K562 (cell line): ENCODE measurements at regions not wholly inside any gene's neighbourhood (a gene's known extent, or its start where the extent isn't known, plus 50 kb on each side); places are given as distances from the start of the nearest gene placed in this dataset.

Source experiments
- ATAC-seq: fragments of 200-7000 bp; cut with Tn5 transposase; 3 replicates; pipeline ENCODE4 v1.9.1; 2020; ENCODE audit warnings: moderate library complexity
- BruUV-seq: library from RNA; stranded (reverse); fragments of 400-500 nt; replicated peaks from 2 replicates; lab custom pipeline; 2021; lab: Mats Ljungman, UMichigan
- CTCF ChIA-PET: fragments of 300-600 bp; formaldehyde crosslinking; extraction: SDS; loops from one replicate; lab custom pipeline; 2021; ENCODE audit warnings: low intra/inter-chr PET ratio; lab: Yijun Ruan, JAX
- POLR2A ChIA-PET: fragments of 300-600, 350-650 bp; sonication (Branson Sonifier 250); formaldehyde crosslinking; extraction: SDS; loops from one replicate; lab custom pipeline; 2021; ENCODE audit warnings: antibody characterized with exemption, inconsistent platforms; lab: Yijun Ruan, JAX
- DNase-seq, 4 experiments: peaks; one replicate each; pipeline versions ENCODE4 v3.0.0 to v3.0.0-alpha.2; 2011 to 2018; ENCODE audit warnings: low spot score in 3 of 4, mixed read lengths in 3 of 4; ENCODE audit errors: extremely low read depth in 1 of 4
- FAIRE-seq: peaks from 2 replicates; lab custom pipeline; 2011; peaks lifted over from hg19 to GRCh38; lab: Jason Lieb, UNC
- H2AFZ ChIP-seq: 2 replicates; pipeline ENCODE4 v1.6.0; 2011; ENCODE audit warnings: low read depth, low read length, control low read depth, inconsistent platforms
- H3K27ac ChIP-seq: fragments of 200-600 bp; 3 replicates; pipeline ENCODE4 v1.8.0; 2011; ENCODE audit warnings: low read depth, mild to moderate bottlenecking, control low read depth, inconsistent platforms, low read length, moderate library complexity, mixed read lengths; ENCODE audit errors: extremely low read depth
- H3K27me3 ChIP-seq, 2 experiments: fragments of 300-600 bp in 1 of 2; 2 replicates in 1 of 2; 3 replicates in 1 of 2; pipeline versions ENCODE4 v1.6.0 to v1.8.0; 2011; ENCODE audit warnings: inconsistent platforms in 2 of 2, low read length in 2 of 2, mild to moderate bottlenecking in 1 of 2, mixed read lengths in 1 of 2, moderate library complexity in 1 of 2; ENCODE audit not compliant: control insufficient read depth in 2 of 2, insufficient read depth in 2 of 2
- H3K36me3 ChIP-seq: fragments of 300-600 bp; 3 replicates; pipeline ENCODE4 v1.8.0; 2011; ENCODE audit warnings: mild to moderate bottlenecking, low read length, inconsistent platforms; ENCODE audit not compliant: control insufficient read depth, insufficient read depth
- H3K4me1 ChIP-seq, 2 experiments: fragments of 200-600 bp in 1 of 2; replicated peaks in 1 of 2; 2 replicates in 1 of 2; 3 replicates in 1 of 2; pipeline versions ENCODE4 v1.5.1 to v1.8.0; 2011; ENCODE audit warnings: inconsistent platforms in 2 of 2, low read length in 2 of 2, mild to moderate bottlenecking in 1 of 2, mixed read lengths in 1 of 2, moderate library complexity in 1 of 2; ENCODE audit not compliant: control insufficient read depth in 2 of 2, insufficient read depth in 2 of 2
- H3K4me2 ChIP-seq: 2 replicates; pipeline ENCODE4 v1.6.1; 2011; ENCODE audit warnings: low read length, control low read depth, inconsistent platforms, mixed read lengths; ENCODE audit not compliant: insufficient read depth
- H3K4me3 ChIP-seq: fragments of 200-600 bp; sonication (generic), shearing (Covaris generic); 2 replicates; pipeline ENCODE4 v1.5.1; 2016; ENCODE audit warnings: control low read depth, inconsistent platforms
- H3K79me2 ChIP-seq: fragments of 200-600 bp; 3 replicates; pipeline ENCODE4 v1.8.0; 2011; ENCODE audit warnings: low read length, inconsistent platforms; ENCODE audit not compliant: control insufficient read depth, insufficient read depth
- H3K9ac ChIP-seq, 2 experiments: 2 replicates each; pipeline versions ENCODE4 v1.6.0 to v1.6.1; 2011; ENCODE audit warnings: low read depth in 2 of 2, low read length in 2 of 2, control low read depth in 1 of 2, inconsistent platforms in 1 of 2, mild to moderate bottlenecking in 1 of 2, mixed read lengths in 1 of 2; ENCODE audit not compliant: insufficient read depth in 1 of 2
- H3K9me1 ChIP-seq: one replicate; pipeline ENCODE4 v1.6.0; 2011; ENCODE audit warnings: inconsistent platforms, mild to moderate bottlenecking, low read length, moderate library complexity; ENCODE audit not compliant: control insufficient read depth, insufficient read depth
- H3K9me3 ChIP-seq: replicated peaks from 2 replicates; pipeline ENCODE4 v1.5.1; 2011; ENCODE audit warnings: low read depth, low read length, inconsistent platforms; ENCODE audit not compliant: control insufficient read depth, insufficient read depth
- H4K20me1 ChIP-seq: replicated peaks from 2 replicates; pipeline ENCODE4 v1.6.1; 2011; ENCODE audit warnings: low read length, inconsistent platforms, mixed read lengths; ENCODE audit not compliant: control insufficient read depth, insufficient read depth
- ELF4 ChIP-seq: fragments of 450-650 bp; formaldehyde crosslinking; IDR thresholded peaks from 2 replicates; pipeline ENCODE4 v1.4.0; 2022; ENCODE audit warnings: missing genetic modification characterization
- MNT ChIP-seq, 2 experiments: fragments of 450-650 bp; conservative IDR thresholded peaks; 2 replicates each; pipeline ENCODE4 v1.6.1; 2017; ENCODE audit warnings: mild to moderate bottlenecking in 2 of 2, moderate library complexity in 2 of 2
- NCOA6 ChIP-seq: fragments of 450-650 bp; IDR thresholded peaks from 2 replicates; pipeline ENCODE4 v1.6.1; 2017; ENCODE audit warnings: mild to moderate bottlenecking
- PCBP2 ChIP-seq: fragments of 200-400 bp; formaldehyde crosslinking; IDR thresholded peaks from 2 replicates; pipeline ENCODE4 v1.6.1; 2018; ENCODE audit warnings: low read length, low read depth, mild to moderate bottlenecking, moderate library complexity; ENCODE audit not compliant: poor library complexity, severe bottlenecking
- PHTF2 ChIP-seq: fragments of 250-450 bp; sonication (Bioruptor Pico); IDR thresholded peaks from 2 replicates; pipeline ENCODE4 v1.5.0; 2021; ENCODE audit warnings: mild to moderate bottlenecking
- SIN3A ChIP-seq, 2 experiments: fragments of 150-350 bp in 1 of 2; IDR thresholded peaks; 2 replicates each; pipeline ENCODE4 v1.6.1; 2011 to 2016; ENCODE audit warnings: borderline replicate concordance in 2 of 2, low read depth in 2 of 2, low read length in 2 of 2, mild to moderate bottlenecking in 2 of 2, moderate library complexity in 2 of 2; ENCODE audit not compliant: control insufficient read depth in 1 of 2
- TEAD1 ChIP-seq, 2 experiments: fragments of 450-650 bp in 1 of 2; sonication (generic) in 1 of 2; formaldehyde crosslinking; IDR thresholded peaks; 2 replicates each; pipeline versions ENCODE4 v1.4.0 to v1.8.0; 2020 to 2022; ENCODE audit warnings: mild to moderate bottlenecking in 2 of 2, missing genetic modification reagents in 1 of 2
- TFAM ChIP-seq: fragments of 250-450 bp; sonication (Bioruptor Pico); conservative IDR thresholded peaks from 2 replicates; pipeline ENCODE4 v1.5.0; 2021; ENCODE audit warnings: mild to moderate bottlenecking, moderate library complexity
- ZFP1 ChIP-seq: fragments of 450-650 bp; formaldehyde crosslinking; IDR thresholded peaks from 2 replicates; pipeline ENCODE4 v1.4.0; 2020; ENCODE audit warnings: mild to moderate bottlenecking, mixed read lengths
- ZHX1 ChIP-seq: fragments of 150-350 bp; conservative IDR thresholded peaks from 2 replicates; pipeline ENCODE4 v1.6.1; 2014; ENCODE audit warnings: low read length
- WGBS: fragments of 100-300 bp; shearing (Covaris generic); methylation state at CpG from one replicate; pipeline ENCODE4 v1.1.6; 2016; ENCODE audit warnings: low coverage, mixed read lengths; ENCODE audit not compliant: insufficient coverage; ENCODE audit errors: missing lambda C conversion rate; 5-methylcytosine and 5-hydroxymethylcytosine counted together
- in situ Hi-C: fragments of 300-500 bp; cut with MboI; formaldehyde crosslinking; loops from 4 replicates; pipeline ENCODE4 v1.15.0; 2018; ENCODE audit warnings: inconsistent platforms, mixed read lengths
- intact Hi-C: fragments of 100-400 bp; cut with micrococcal nuclease; formaldehyde crosslinking; loops from 2 replicates; pipeline ENCODE4 v1.14.2; 2022

GRCh38 chr20:11287126-11287525 is 613.3 kb upstream of the JAG1 start (continued):
- TF ChIP-seq TEAD1 (CRISPR knock-in tag; IDR thresholded peaks at IDR 0.05), result no peak
- no peak for TF ChIP-seq NCOA6
- TF ChIP-seq PHTF2, result no peak
- TF ChIP-seq ZFP1 (CRISPR knock-in tag), result no peak
- TF ChIP-seq TFAM (CRISPR knock-in tag), result no peak
- no peak for TF ChIP-seq ZHX1

- in situ Hi-C loops (no loop called here), intact Hi-C loops (no loop called here)
- Histone ChIP-seq H3K4me2 (no peak overlapping the region), H3K27ac (no peak overlapping the region), H3K27me3 (no peaks in the 10 kb centered on the region), H3K9me3 (no peaks in the 10 kb centered on the region), H3K4me1 (no peaks in the 10 kb centered on the region), H3K36me3 (no peaks in the 10 kb centered on the region), H3K4me3 (no peak overlapping the region), H3K9ac (no peak overlapping the region), H3K9me1 (no peaks in the 10 kb centered on the region), H4K20me1 (no peaks in the 10 kb centered on the region), H3K79me2 (no peaks in the 10 kb centered on the region), H2AFZ (no peak overlapping the region)
- WGBS, result 0% methylated on average over 1 of the region's 1 CpG
- no TSS peak for BruUV-seq
- DNase-seq, result no peak
- ChIA-PET CTCF (no interaction called here), POLR2A (no interaction called here)
- no peak for ATAC-seq
- no peak for FAIRE-seq
- TF ChIP-seq ELF4 (no peak), MNT (conservative IDR thresholded peaks at IDR 0.05) (no peak), PCBP2 (no peak), SIN3A (IDR thresholded peaks at IDR 0.05; ENCODE audit: borderline replicate concordance in 2 of 2, control insufficient read depth in 1 of 2, low read depth in 2 of 2, low read length in 2 of 2) (no peak)
These were observed 621.5 kb upstream of the BTBD3 start for GRCh38 chr20:11296221-11296620.
